NCI-H1092 treated with DMSO at 0.1 percent for 48 hours (cell line): ENCODE measurements at regions not wholly inside any gene's neighbourhood (a gene's known extent, or its start where the extent isn't known, plus 50 kb on each side); places are given as distances from the start of the nearest gene placed in this dataset.

ENCODE experiments used
- DNase-seq: peaks from one replicate; lab custom pipeline; 2025; lab: John Stamatoyannopoulos, UW

- DNase-seq, result no peak
Observed at GRCh38 chr3:167958141-167958540, 137.6 kb downstream of the GOLIM4 start.

DNA sequence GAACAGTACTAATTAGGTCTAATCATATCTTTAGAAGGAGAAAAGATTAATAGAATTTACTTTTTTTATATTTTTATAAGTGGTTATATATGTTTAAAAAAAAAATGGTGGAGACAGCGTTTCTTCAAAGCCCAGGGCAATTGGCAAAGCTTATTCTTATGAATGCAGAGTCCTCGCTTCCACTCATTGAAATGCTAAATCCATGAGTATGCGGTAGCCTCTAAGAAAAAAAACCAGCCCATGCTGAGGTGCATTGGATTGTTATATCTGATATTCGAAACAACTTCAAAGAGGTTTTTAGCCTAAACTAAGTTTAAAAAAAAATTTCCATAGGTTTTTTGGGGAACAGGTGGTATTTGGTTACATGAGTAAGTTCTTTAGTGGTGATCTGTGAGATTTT is 142.8 kb downstream of the GOLIM4 start:
- DNase-seq, result no peak

GRCh38 chr3:167950212-167950611 is 145.5 kb downstream of the GOLIM4 start:
- DNase-seq, result no peak

DNA sequence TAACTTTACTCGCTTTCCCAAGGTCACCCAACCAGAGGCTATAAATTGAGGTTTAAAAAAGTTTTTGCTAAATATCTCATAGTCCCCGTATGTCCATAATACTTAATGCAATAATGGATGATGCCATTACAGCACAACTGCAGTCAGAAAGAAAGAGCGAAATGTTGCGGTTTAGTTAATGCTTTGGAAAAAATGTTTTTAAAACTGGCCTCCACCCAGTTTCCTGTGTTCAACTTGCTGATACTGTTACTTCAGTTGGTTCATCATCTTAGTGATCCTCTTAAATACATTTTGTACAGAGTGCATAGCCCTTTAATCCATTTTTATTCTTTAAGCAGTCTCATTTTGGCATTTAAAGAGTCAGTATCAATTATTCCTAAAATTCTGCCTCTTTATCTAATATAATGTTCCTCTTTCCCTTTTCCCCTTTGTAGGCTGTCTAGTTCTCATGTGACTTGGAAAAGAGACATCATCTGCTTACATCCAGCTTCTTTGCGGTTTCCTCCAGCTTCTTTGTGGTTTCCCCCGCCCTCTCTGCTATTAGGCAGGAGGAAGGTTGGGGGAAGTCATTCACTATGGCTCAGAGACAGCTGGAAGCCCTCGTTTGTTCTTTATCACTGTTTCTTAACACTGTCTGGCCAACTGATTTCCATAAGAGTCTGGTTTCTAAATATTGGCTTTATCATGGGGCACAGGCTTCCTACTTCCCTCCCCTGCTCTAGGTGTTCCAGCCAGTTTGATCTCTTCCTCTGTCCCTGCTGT is 154.3 kb downstream of the GOLIM4 start:
- DNase-seq, result no peak

- DNase-seq, result no peak
Observed at GRCh38 chr3:167940241-167940640, 155.5 kb downstream of the GOLIM4 start.

DNA sequence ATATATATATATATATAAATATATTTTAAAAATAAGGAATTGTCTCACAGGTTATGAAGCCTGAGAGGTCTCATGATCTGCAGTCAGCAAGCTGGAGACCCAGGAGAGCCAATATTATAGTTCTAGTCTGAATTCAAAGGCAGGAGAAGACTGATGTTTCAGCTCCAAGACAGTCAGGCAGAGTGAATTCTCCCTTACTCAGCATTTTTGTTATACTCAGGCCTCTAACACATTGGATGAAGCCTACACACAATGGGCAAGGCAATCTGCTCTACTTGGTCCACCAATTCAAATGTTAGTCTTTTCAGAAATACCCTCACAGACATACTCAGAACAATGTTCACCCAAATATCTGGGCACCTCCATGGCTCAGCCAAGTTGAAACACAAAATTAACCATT is 157.2 kb downstream of the GOLIM4 start:
- DNase-seq, result no peak

- DNase-seq, result peak; percentile 26
Observed at GRCh38 chr3:167936019-167936418, 159.7 kb downstream of the GOLIM4 start.

- no peak for DNase-seq
Observed at GRCh38 chr3:167930453-167930852, 165.3 kb downstream of the GOLIM4 start.

- DNase-seq, result peak; percentile 8
Observed at GRCh38 chr3:167929968-167930367, 165.8 kb downstream of the GOLIM4 start.

DNA sequence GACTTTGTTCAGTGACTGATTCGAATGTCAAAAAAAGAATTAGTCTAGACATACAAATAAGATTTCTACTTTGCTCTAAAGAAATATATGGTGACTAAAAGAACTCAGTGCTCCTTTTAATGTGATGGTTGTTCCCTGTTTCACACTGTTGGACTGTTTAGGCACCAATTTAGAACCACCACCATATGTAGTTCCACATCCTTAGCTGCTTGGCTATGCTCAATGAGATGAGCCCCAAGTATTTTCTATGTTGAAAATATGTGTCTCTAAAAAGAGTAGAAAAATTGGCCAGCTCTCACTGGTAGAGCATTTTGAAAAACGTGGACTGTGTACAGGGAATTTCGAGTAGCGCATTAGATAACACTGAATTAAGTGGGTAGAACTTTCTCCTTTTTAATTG is 167.3 kb downstream of the GOLIM4 start:
- DNase-seq, result no peak

DNA sequence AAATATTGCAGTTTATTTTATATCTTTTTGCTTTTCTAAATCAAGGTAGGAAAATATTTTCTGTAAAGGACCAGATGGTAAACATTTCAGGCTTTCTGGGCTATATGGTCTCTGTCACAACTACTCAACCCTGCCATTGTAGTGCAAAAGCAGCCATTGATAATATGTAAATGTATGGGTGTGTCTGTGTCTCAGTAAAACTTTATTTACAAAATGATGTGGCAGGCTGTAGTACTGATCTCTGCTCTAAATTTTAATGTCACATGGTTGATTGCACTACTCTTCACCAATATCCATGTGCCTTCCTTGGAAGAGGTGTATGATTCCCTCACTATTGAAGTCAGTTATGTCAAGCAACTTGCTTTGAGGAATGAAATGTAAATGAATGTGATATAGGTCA is 175.0 kb downstream of the GOLIM4 start:
- no peak for DNase-seq

DNA sequence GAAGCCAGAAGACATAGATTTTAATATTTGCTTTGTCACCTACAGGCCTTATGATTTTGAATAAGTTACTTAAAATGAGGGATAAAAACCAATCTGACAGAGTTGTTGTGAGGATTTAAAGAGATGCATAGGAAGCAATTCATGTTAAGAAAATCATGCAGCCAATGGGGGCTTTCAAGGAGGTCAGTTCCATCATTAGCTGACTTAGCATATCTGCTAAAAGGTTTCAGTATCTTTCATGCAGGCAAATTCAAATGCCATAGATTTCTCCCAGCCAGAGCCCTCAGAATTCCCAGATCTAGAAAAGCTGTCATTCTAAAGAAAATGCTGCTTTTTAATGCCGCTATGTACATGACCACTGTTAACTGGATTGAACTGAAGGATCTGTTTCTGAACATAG is 176.1 kb downstream of the GOLIM4 start:
- no peak for DNase-seq

DNA sequence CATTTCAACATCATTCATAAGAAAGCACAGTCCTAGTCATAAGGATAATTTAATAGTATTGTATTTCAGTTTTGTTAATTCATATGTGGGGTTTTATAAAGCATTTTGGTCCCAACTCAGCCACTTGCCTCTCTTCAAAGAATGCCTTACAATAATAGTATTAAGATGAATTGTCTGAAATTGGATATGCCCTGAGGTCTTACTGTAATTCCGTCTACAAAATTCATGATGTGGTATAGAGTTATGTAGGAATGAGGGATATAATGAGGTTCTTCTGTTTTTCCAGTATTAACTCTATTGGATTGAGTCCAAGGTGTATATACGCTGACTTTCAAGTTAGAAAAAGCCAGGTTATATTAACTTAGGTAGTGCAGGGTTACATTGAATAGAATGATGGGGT is 177.0 kb downstream of the GOLIM4 start:
- no peak for DNase-seq

GRCh38 chr3:167918008-167918596 is 177.6 kb downstream of the GOLIM4 start:
- DNase-seq, result no peak

GRCh38 chr3:167913219-167913835 is 177.8 kb downstream of the SERPINI1 start:
- no peak for DNase-seq

DNA sequence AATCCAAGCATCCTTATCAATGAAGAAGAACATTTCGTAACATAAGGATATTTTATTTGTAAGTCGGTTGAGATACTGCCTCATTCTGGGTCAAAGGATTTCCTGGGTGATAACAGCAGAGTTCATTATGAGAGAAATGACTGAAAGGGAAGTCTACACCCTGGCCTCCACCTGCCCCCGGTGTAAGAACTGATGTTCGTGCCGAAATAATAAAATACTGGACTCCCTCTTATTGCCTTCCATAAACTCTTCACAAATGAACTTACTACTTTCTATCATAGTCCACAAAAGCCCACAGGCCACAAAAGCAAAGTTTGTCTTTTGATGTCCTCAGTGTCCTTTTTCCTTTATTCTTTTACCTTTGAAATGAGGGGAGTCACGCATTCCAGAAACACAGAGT is 174.4 kb downstream of the SERPINI1 start:
- no peak for DNase-seq

- no peak for DNase-seq
Observed at GRCh38 chr3:167909504-167909896, 174.0 kb downstream of the SERPINI1 start.

DNA sequence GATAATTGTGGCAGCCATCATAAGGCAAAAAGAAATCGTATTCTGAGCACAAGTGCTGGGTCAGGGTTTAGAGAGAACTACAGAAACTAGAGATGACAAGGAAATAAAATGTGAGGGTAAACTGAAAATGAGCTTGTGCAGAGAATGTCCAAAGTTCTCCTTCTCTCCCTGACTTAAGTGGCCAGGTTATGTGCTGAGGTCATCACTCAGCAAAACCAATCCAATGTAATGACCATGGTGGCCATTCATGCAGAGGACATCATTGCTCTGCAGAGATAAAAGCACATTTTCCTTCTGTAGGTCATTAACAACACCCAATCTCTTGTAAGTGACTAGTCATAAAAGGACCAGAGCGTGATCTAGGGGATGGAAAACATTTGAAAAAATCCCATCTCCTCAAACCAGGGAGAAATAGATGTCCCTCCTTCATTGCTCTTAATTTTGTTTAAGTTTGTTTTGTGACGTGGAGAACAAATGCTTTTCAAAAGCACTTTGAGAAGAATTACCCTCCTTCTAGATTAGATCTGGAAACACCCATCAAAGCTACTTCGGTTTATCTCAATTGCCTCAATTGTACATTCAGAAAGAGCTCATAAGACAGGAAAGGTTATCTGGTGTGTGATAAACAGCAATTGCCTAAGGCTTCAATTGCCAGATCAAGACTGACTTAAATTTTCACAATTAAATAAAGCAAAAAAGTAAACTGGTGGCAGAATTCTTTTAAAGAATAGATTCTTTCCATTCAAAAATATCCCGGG is 173.4 kb downstream of the SERPINI1 start:
- DNase-seq, result no peak

DNA sequence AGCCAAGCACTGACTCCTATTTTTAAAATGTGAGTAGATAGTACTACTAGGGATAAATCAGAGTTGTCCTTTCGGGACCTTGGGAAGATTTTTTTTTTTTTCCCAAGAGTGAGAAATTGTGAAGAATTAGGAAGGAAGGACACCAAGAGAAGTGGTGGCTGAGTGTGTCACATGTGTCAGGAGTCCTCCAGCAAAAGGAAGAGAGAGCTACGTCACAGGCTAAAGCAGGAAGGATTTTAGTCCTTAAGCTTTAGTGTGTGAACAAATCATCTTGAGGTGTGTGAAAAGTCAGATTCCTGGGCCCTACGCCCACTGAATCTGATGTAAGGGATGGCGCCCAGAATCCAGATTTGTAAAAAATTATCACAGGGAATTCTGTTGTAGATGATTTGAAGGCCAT is 172.7 kb downstream of the SERPINI1 start:
- DNase-seq, result no peak

GRCh38 chr3:167901138-167901537 is 165.6 kb downstream of the SERPINI1 start:
- no peak for DNase-seq

- no peak for DNase-seq
Observed at GRCh38 chr3:167899093-167899492, 163.6 kb downstream of the SERPINI1 start.

DNA sequence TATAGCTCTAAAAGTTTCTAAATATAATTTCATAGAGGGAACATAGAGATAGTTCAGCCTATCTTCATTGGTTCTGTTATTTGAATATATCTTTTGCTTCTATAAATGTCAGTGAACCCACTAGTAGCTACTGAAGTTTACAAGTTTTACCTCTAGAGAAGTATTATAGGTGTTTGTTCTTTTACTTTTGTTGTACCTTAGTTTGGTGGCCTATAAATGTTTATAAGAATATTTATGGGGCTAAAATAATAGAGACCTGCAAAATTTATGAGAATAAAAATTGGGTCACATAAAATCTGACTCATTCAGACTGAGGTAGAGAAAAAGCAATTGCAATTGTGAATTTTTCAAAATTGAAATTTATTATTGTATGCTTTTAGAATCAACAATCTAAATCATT is 162.6 kb downstream of the SERPINI1 start:
- DNase-seq, result no peak

GRCh38 chr3:167895684-167896083 is 160.2 kb downstream of the SERPINI1 start:
- DNase-seq, result no peak
